ENCODE measurements at regions not wholly inside any gene's neighbourhood (a gene's known extent, or its start where the extent isn't known, plus 50 kb on each side); places are given as distances from the start of the nearest gene placed in this dataset.

GRCh38 chr18:44453505-44453904, 227.2 kb upstream of the SETBP1 start:
- Mint-ChIP-seq H3K4me1 (ENCODE audit: low read depth) (no peaks in the 10 kb centered on the region), H3K27ac (no peak overlapping the region), H3K36me3 (ENCODE audit: low read depth) (no peaks in the 10 kb centered on the region), H3K9me3 (no peaks in the 10 kb centered on the region), H3K4me3 (no peak overlapping the region), H3K27me3 (no peaks in the 10 kb centered on the region)
- no peaks in the 10 kb centered on the region for H3K4me1 ChIP-seq (ENCODE audit: insufficient read depth, low read length)
- POLR2A ChIA-PET: no interaction called here
- no peaks in the 10 kb centered on the region for H3K27me3 ChIP-seq (ENCODE audit: control insufficient read depth in 1 of 2, insufficient read depth in 2 of 2, low read length in 2 of 2)
- no peak overlapping the region for H3K4me3 ChIP-seq (ENCODE audit: low read length)
- no peak for TF ChIP-seq CTCF (IDR thresholded peaks at IDR 0.05)
- CTCF ChIA-PET: no interaction called here
- no peaks in the 10 kb centered on the region for H3K36me3 ChIP-seq (ENCODE audit: insufficient read depth, low read length)
- H3K27ac ChIP-seq (ENCODE audit: low read depth in 1 of 2, low read length in 2 of 2): no peak overlapping the region
- intact Hi-C loops (cut with DNase I, micrococcal nuclease): no loop called here
- no peaks in the 10 kb centered on the region for H3K9me3 ChIP-seq (ENCODE audit: control insufficient read depth in 1 of 2, insufficient read depth in 1 of 2, low read length in 2 of 2)
- DNase-seq (no peak), ATAC-seq (ENCODE audit: poor library complexity) (no peak)

DNA sequence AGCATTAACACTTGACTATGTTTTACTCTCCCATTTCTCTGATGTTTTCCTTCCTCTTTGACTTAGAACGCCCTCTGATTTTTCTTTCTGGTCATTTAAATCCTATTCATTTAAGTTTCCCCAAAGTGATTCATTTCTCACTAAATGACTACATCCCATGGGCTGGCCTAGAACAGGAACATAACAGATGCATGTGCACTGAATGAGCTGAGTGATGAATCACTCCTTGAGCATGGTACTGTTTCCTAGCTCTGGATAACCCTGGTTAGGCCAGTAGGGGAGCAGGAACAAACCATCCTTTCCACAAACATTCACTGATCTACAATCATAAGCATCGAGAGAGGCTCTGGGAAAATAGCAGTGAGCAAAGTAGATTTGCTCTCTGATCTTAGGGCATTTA, 221.9 kb upstream of the SETBP1 start:
- ChIA-PET CTCF (no interaction called here), POLR2A (no interaction called here)
- H3K4me1 ChIP-seq (ENCODE audit: insufficient read depth, low read length): no peaks in the 10 kb centered on the region
- ATAC-seq (ENCODE audit: poor library complexity): no peak
- no peak for TF ChIP-seq CTCF (IDR thresholded peaks at IDR 0.05)
- no peaks in the 10 kb centered on the region for H3K36me3 Mint-ChIP-seq (ENCODE audit: low read depth)
- H3K4me3 ChIP-seq (ENCODE audit: low read length): no peak overlapping the region
- H3K27ac Mint-ChIP-seq: no peak overlapping the region
- H3K27ac ChIP-seq (ENCODE audit: low read depth in 1 of 2, low read length in 2 of 2): no peak overlapping the region
- H3K4me1 Mint-ChIP-seq (ENCODE audit: low read depth): no peaks in the 10 kb centered on the region
- DNase-seq: no peak
- H3K36me3 ChIP-seq (ENCODE audit: insufficient read depth, low read length): no peaks in the 10 kb centered on the region
- no peaks in the 10 kb centered on the region for H3K27me3 ChIP-seq (ENCODE audit: control insufficient read depth in 1 of 2, insufficient read depth in 2 of 2, low read length in 2 of 2)
- H3K27me3 Mint-ChIP-seq: no peaks in the 10 kb centered on the region
- intact Hi-C loops (cut with DNase I, micrococcal nuclease): no loop called here
- no peaks in the 10 kb centered on the region for H3K9me3 Mint-ChIP-seq
- no peak overlapping the region for H3K4me3 Mint-ChIP-seq
- H3K9me3 ChIP-seq (ENCODE audit: control insufficient read depth in 1 of 2, insufficient read depth in 1 of 2, low read length in 2 of 2): no peaks in the 10 kb centered on the region

DNA sequence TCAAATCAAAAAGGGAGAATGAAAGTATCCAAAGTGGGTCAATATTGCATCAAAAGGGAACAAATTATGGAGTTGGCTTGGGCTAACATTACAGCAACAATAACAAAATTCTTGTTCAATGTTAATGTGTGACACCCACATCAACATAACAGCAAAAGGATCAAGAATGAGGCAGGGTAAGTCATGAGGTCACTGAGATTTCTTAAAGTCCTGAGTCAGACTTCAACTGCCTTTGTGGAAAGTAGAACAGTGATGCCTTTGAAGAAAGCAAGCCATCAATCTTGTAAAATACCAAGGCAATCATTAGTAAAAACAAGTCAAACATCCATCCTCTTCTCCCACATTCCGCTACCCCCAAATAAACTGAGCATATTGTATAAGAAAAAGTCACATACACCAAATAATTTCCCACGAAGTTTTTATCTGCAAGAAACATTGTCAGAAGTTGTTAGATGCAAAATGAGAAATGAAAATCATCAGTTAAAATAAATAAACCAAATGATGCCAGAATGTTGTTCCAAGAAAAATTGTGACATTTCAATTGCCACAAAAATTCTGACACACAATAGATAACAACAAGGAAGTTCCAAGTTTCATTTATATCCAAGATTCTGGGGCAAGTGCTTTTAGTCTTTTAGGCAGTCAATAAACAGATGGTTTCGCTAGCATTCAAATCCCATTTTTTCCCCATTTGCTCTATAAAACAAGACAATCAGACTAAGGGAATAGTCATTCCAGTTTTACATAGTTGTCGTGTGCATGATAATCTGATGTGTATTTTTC, 216.1 kb upstream of the SETBP1 start:
- CTCF ChIA-PET: no interaction called here
- Histone ChIP-seq H3K36me3 (ENCODE audit: insufficient read depth, low read length) (no peaks in the 10 kb centered on the region), H3K27me3 (ENCODE audit: control insufficient read depth in 1 of 2, insufficient read depth in 2 of 2, low read length in 2 of 2) (no peaks in the 10 kb centered on the region), H3K4me1 (ENCODE audit: insufficient read depth, low read length) (no peaks in the 10 kb centered on the region), H3K4me3 (ENCODE audit: low read length) (no peak overlapping the region), H3K27ac (ENCODE audit: low read depth in 1 of 2, low read length in 2 of 2) (no peak overlapping the region), H3K9me3 (ENCODE audit: control insufficient read depth in 1 of 2, insufficient read depth in 1 of 2, low read length in 2 of 2) (no peaks in the 10 kb centered on the region)
- no peak for ATAC-seq (ENCODE audit: poor library complexity)
- Mint-ChIP-seq H3K27me3 (no peaks in the 10 kb centered on the region), H3K9me3 (no peaks in the 10 kb centered on the region), H3K36me3 (ENCODE audit: low read depth) (no peaks in the 10 kb centered on the region), H3K27ac (no peak overlapping the region), H3K4me1 (ENCODE audit: low read depth) (no peaks in the 10 kb centered on the region), H3K4me3 (no peak overlapping the region)
- DNase-seq: no peak
- no peak for TF ChIP-seq CTCF (IDR thresholded peaks at IDR 0.05)
- POLR2A ChIA-PET: no interaction called here
- intact Hi-C loops (cut with DNase I, micrococcal nuclease): no loop called here
